Neural progenitor cell (in vitro differentiated cells): ENCODE measurements at regions not wholly inside any gene's neighbourhood (a gene's known extent, or its start where the extent isn't known, plus 50 kb on each side); places are given as distances from the start of the nearest gene placed in this dataset.

Source experiments
- DNase-seq: peaks from one replicate; pipeline ENCODE4 v3.0.0-alpha.2; 2016; ENCODE audit warnings: low spot score
- H2AFZ ChIP-seq: fragments of 200-600 bp; sonication (generic); replicated peaks from 2 replicates; pipeline ENCODE4 v1.6.1; 2016; ENCODE audit warnings: antibody characterized with exemption
- H3F3A ChIP-seq: fragments of 200-600 bp; sonication (generic); 2 replicates; pipeline ENCODE4 v1.6.1; 2016; ENCODE audit warnings: antibody characterized with exemption, low read depth
- H3K27ac ChIP-seq: fragments of 200-600 bp; sonication (generic); 2 replicates; pipeline ENCODE4 v1.5.1; 2016; ENCODE audit warnings: mild to moderate bottlenecking
- H3K27me3 ChIP-seq: fragments of 200-600 bp; sonication (generic); 2 replicates; pipeline ENCODE4 v1.6.1; 2016; ENCODE audit warnings: mild to moderate bottlenecking, moderate library complexity
- H3K36me3 ChIP-seq: fragments of 200-600 bp; sonication (generic); 2 replicates; pipeline ENCODE4 v1.5.1; 2016
- H3K4me1 ChIP-seq: fragments of 200-600 bp; sonication (generic); 2 replicates; pipeline ENCODE4 v1.6.1; 2016; ENCODE audit warnings: mixed run types
- H3K4me2 ChIP-seq: fragments of 200-600 bp; sonication (generic); 2 replicates; pipeline ENCODE4 v1.6.1; 2016
- H3K4me3 ChIP-seq: fragments of 200-600 bp; sonication (generic); 2 replicates; pipeline ENCODE4 v1.5.1; 2016
- H3K79me2 ChIP-seq: fragments of 200-600 bp; sonication (generic); 2 replicates; pipeline ENCODE4 v1.6.1; 2016; ENCODE audit warnings: low read depth
- H3K9ac ChIP-seq: fragments of 200-600 bp; sonication (generic); 2 replicates; pipeline ENCODE4 v1.6.1; 2016
- H3K9me3 ChIP-seq: fragments of 200-600 bp; sonication (generic); 2 replicates; pipeline ENCODE4 v1.5.1; 2016; ENCODE audit warnings: low read depth
- H4K20me1 ChIP-seq: fragments of 200-600 bp; sonication (generic); 2 replicates; pipeline ENCODE4 v1.6.1; 2016; ENCODE audit warnings: low read depth
- H3K27ac Mint-ChIP-seq: 3 replicates; pipeline ENCODE4 v1.8.0; 2021; ENCODE audit warnings: mixed read lengths
- H3K27me3 Mint-ChIP-seq: 2 replicates; pipeline ENCODE4 v1.8.0; 2022; ENCODE audit warnings: low read depth, mild to moderate bottlenecking, inconsistent platforms, moderate library complexity, mixed read lengths; ENCODE audit not compliant: insufficient read depth
- H3K36me3 Mint-ChIP-seq: 3 replicates; pipeline ENCODE4 v1.8.0; 2021; ENCODE audit warnings: mixed read lengths
- H3K4me1 Mint-ChIP-seq: 3 replicates; pipeline ENCODE4 v1.8.0; 2021; ENCODE audit warnings: mixed read lengths
- H3K4me3 Mint-ChIP-seq: 3 replicates; pipeline ENCODE4 v1.8.0; 2021; ENCODE audit warnings: mild to moderate bottlenecking, moderate library complexity, mixed read lengths
- H3K9me3 Mint-ChIP-seq: 3 replicates; pipeline ENCODE4 v1.8.0; 2020; ENCODE audit warnings: mixed read lengths
- EZH2 ChIP-seq: fragments of 200-600 bp; sonication (generic); IDR thresholded peaks from 2 replicates; pipeline ENCODE4 v1.6.1; 2017; ENCODE audit warnings: antibody characterized with exemption, mild to moderate bottlenecking, moderate library complexity
- EZH2phosphoT487 ChIP-seq: fragments of 200-600 bp; sonication (generic); IDR thresholded peaks from 2 replicates; pipeline ENCODE4 v1.6.1; 2017; ENCODE audit warnings: antibody characterized with exemption
- TF ChIP-seq, protein P1 (sequence below): fragments of 200-600 bp; sonication (generic); IDR thresholded peaks from 2 replicates; pipeline ENCODE4 v1.5.1; 2017; ENCODE audit warnings: antibody characterized with exemption, mild to moderate bottlenecking

DNA sequence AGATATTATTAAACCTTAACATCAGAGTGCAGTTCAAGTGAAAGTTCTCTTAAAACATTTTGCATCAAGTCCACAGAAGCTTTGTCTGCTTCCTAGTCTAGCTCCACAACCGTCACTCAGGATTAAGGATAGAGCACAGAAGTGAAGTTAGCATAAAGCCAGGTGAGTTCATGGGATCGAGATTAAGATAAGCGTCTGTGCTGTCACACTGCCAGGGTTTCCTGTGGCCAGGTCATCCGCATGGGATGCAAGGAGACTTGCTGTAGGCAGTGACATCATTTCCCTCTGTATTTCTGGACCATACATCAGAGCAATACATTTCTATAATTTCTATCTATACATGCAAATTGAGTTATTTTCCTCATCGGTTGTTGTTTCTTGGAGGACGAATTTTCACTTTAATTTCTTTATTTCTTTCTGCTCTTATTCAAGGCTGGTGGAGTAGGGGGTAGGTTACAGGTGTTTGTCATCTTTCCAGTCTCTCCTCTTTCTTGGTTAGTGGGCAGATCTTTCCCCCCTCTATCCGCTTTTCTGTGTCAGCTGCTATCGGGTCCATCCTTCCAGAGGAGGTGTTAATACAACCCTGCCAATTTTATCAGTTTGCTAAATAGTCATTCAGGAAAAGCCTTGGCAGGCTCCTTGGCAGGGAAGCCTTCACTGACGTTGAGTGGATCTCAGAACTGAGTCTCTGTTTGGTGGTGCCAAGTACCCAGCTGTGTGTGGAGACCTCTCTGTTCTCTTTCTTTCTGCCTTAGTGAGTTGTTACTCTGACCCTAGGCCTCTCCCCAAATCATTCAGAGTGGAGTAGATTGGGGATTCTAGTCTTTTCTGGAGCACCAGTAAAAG, 307.6 kb upstream of the MAP3K7 start:
- no peak overlapping the region for H3K9ac ChIP-seq
- no peaks in the 10 kb centered on the region for H3K9me3 ChIP-seq
- no peak overlapping the region for H3K4me2 ChIP-seq
- TF ChIP-seq EZH2phosphoT487 (no peak), EZH2 (no peak)
- TF ChIP-seq, protein P1, sequence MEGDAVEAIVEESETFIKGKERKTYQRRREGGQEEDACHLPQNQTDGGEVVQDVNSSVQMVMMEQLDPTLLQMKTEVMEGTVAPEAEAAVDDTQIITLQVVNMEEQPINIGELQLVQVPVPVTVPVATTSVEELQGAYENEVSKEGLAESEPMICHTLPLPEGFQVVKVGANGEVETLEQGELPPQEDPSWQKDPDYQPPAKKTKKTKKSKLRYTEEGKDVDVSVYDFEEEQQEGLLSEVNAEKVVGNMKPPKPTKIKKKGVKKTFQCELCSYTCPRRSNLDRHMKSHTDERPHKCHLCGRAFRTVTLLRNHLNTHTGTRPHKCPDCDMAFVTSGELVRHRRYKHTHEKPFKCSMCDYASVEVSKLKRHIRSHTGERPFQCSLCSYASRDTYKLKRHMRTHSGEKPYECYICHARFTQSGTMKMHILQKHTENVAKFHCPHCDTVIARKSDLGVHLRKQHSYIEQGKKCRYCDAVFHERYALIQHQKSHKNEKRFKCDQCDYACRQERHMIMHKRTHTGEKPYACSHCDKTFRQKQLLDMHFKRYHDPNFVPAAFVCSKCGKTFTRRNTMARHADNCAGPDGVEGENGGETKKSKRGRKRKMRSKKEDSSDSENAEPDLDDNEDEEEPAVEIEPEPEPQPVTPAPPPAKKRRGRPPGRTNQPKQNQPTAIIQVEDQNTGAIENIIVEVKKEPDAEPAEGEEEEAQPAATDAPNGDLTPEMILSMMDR = no peak
- Mint-ChIP-seq H3K27me3 (no peaks in the 10 kb centered on the region), H3K9me3 (no peaks in the 10 kb centered on the region), H3K36me3 (no peaks in the 10 kb centered on the region), H3K4me1 (peaks cover 58% of the 10 kb centered on the region), H3K4me3 (no peak overlapping the region), H3K27ac (no peak overlapping the region)
- DNase-seq = no peak
- H3K4me3 ChIP-seq = no peak overlapping the region
- H3K79me2 ChIP-seq = no peaks in the 10 kb centered on the region
- no peak overlapping the region for H2AFZ ChIP-seq
- H4K20me1 ChIP-seq = no peaks in the 10 kb centered on the region
- no peaks in the 10 kb centered on the region for H3F3A ChIP-seq
- H3K27ac ChIP-seq = no peak overlapping the region
- peaks cover 23% of the 10 kb centered on the region for H3K4me1 ChIP-seq
- H3K27me3 ChIP-seq = no peaks in the 10 kb centered on the region
- H3K36me3 ChIP-seq = no peaks in the 10 kb centered on the region

DNA sequence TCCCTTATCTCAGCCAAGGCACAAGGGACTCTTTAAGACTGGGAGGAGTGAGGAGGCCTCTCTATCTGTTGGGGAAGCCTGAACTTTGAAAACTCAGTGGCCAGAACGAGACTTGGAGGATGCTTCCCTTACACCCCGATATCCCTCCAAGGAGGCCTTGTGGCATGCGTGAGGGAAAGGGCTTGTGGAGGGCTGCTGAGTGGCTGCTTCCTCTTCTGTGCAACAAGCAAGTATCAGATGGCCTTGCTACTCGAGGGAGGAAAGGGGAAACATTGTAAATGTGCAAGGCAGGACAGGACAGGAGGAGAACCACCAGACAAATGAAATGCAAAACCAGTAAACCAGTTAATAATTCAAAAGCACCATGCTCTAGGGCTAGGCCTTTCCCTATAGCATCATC, 306.5 kb upstream of the MAP3K7 start:
- H4K20me1 ChIP-seq = no peaks in the 10 kb centered on the region
- no peaks in the 10 kb centered on the region for H3K79me2 ChIP-seq
- H3K9me3 ChIP-seq = no peaks in the 10 kb centered on the region
- H3F3A ChIP-seq = no peaks in the 10 kb centered on the region
- H3K4me1 ChIP-seq = peaks cover 23% of the 10 kb centered on the region
- H3K4me3 Mint-ChIP-seq = no peak overlapping the region
- H3K4me1 Mint-ChIP-seq = peaks cover 63% of the 10 kb centered on the region
- no peaks in the 10 kb centered on the region for H3K36me3 Mint-ChIP-seq
- no peak overlapping the region for H2AFZ ChIP-seq
- peak overlapping the region; percentile 73 for H3K27ac Mint-ChIP-seq
- no peak overlapping the region for H3K4me3 ChIP-seq
- H3K27me3 ChIP-seq = no peaks in the 10 kb centered on the region
- no peak overlapping the region for H3K4me2 ChIP-seq
- H3K9me3 Mint-ChIP-seq = no peaks in the 10 kb centered on the region
- H3K9ac ChIP-seq = no peak overlapping the region
- DNase-seq = no peak
- no peak overlapping the region for H3K27ac ChIP-seq
- TF ChIP-seq, protein P1 = no peak
- TF ChIP-seq EZH2 = no peak
- TF ChIP-seq EZH2phosphoT487 = no peak
- no peaks in the 10 kb centered on the region for H3K36me3 ChIP-seq
- H3K27me3 Mint-ChIP-seq = no peaks in the 10 kb centered on the region

DNA sequence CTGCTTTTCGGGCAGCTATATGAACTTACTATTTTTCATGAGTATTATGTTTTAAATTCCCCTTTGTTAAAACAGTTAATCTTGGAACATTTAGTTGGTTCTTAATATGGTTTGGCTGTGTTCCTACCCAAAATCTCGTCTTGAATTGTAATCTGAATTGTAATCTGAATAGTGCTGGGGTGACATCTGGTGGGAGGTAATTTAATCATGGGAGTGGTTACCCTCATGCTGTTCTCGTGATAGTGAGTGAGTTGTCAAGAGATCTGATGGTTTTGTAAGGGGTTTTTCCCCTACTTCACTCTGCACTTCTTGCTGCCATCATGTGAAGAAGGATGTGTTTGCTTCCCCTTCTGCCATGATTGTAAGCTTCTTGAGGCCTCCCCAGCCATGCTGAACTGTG, 305.4 kb upstream of the MAP3K7 start:
- H3K4me1 ChIP-seq = peaks cover 23% of the 10 kb centered on the region
- TF ChIP-seq, protein P1 = no peak
- TF ChIP-seq EZH2phosphoT487 (no peak), EZH2 (no peak)
- H3K27me3 Mint-ChIP-seq = no peaks in the 10 kb centered on the region
- no peak overlapping the region for H3K4me2 ChIP-seq
- H3K4me3 Mint-ChIP-seq = no peak overlapping the region
- no peaks in the 10 kb centered on the region for H3K36me3 Mint-ChIP-seq
- no peaks in the 10 kb centered on the region for H4K20me1 ChIP-seq
- no peak overlapping the region for H3K9ac ChIP-seq
- H3K27me3 ChIP-seq = no peaks in the 10 kb centered on the region
- no peaks in the 10 kb centered on the region for H3K36me3 ChIP-seq
- H3K9me3 ChIP-seq = no peaks in the 10 kb centered on the region
- no peaks in the 10 kb centered on the region for H3K9me3 Mint-ChIP-seq
- H3F3A ChIP-seq = no peaks in the 10 kb centered on the region
- no peak overlapping the region for H3K27ac Mint-ChIP-seq
- H3K79me2 ChIP-seq = no peaks in the 10 kb centered on the region
- no peak overlapping the region for H2AFZ ChIP-seq
- H3K27ac ChIP-seq = no peak overlapping the region
- DNase-seq = no peak
- peaks cover 63% of the 10 kb centered on the region for H3K4me1 Mint-ChIP-seq
- no peak overlapping the region for H3K4me3 ChIP-seq
